SU-DHL-6 (cell line): ENCODE measurements at regions not wholly inside any gene's neighbourhood (a gene's known extent, or its start where the extent isn't known, plus 50 kb on each side); places are given as distances from the start of the nearest gene placed in this dataset.

ENCODE experiments used
- CTCF ChIP-seq: fragments of 200-600 bp; sonication (generic); IDR thresholded peaks from one replicate; pipeline ENCODE4 v1.5.1; 2017; ENCODE audit warnings: antibody characterized with exemption, mild to moderate bottlenecking, low read length, moderate library complexity; ENCODE audit not compliant: insufficient read depth, poor library complexity, severe bottlenecking
- EZH2phosphoT487 ChIP-seq: fragments of 200-600 bp; sonication (generic), shearing (Covaris generic); conservative IDR thresholded peaks from 2 replicates; pipeline ENCODE4 v1.6.1; 2018; ENCODE audit warnings: mild to moderate bottlenecking, antibody characterized with exemption, low read length, moderate library complexity, mixed read lengths

GRCh38 chr2:64919261-64919660 is 69.9 kb upstream of the SLC1A4 start:
- no peak for TF ChIP-seq CTCF
- no peak for TF ChIP-seq EZH2phosphoT487
